DND-41 (cell line): ENCODE measurements at regions not wholly inside any gene's neighbourhood (a gene's known extent, or its start where the extent isn't known, plus 50 kb on each side); places are given as distances from the start of the nearest gene placed in this dataset.

ENCODE experiments used
- CTCF ChIP-seq: IDR thresholded peaks from 2 replicates; pipeline ENCODE4 v1.5.1; 2012; ENCODE audit warnings: borderline replicate concordance, low read length, moderate library complexity, mild to moderate bottlenecking; ENCODE audit not compliant: poor library complexity, severe bottlenecking; ENCODE audit errors: extremely low read depth
- EZH2 ChIP-seq: IDR thresholded peaks from 3 replicates; pipeline ENCODE4 v1.6.1; 2012; ENCODE audit warnings: borderline replicate concordance, low read depth, mild to moderate bottlenecking, moderate library complexity, low read length, inconsistent platforms; ENCODE audit not compliant: severe bottlenecking

GRCh38 chr10:131590567-131590966 is 279.0 kb upstream of the TCERG1L start:
- TF ChIP-seq CTCF (no peak), EZH2 (no peak)
